Activated CD8-positive, alpha-beta T cell treated with anti-CD3 and anti-CD28 coated beads for 36 hours (primary cell): ENCODE measurements at regions not wholly inside any gene's neighbourhood (a gene's known extent, or its start where the extent isn't known, plus 50 kb on each side); places are given as distances from the start of the nearest gene placed in this dataset.

Source experiments
- ATAC-seq: fragments of 200-7000 bp; cut with Tn5 transposase; one replicate; pipeline ENCODE4 v1.10.0; 2021; ENCODE audit warnings: mild to moderate bottlenecking, moderate library complexity
- CTCF ChIA-PET: fragments of 350-600 bp; sonication (Branson Sonifier 250); formaldehyde crosslinking; loops from one replicate; lab custom pipeline; 2021; ENCODE audit warnings: antibody characterized with exemption; lab: Charles Lee
- POLR2A ChIA-PET: fragments of 350-600 bp; sonication (Branson Sonifier 250); formaldehyde crosslinking; loops from one replicate; lab custom pipeline; 2021; ENCODE audit warnings: antibody characterized with exemption; lab: Charles Lee
- DNase-seq: peaks from one replicate; pipeline ENCODE4 v3.0.0-alpha.2; 2020
- H3K27ac Mint-ChIP-seq: one replicate; pipeline ENCODE4 v1.8.0; 2021; ENCODE audit warnings: mild to moderate bottlenecking, mixed read lengths
- H3K27me3 Mint-ChIP-seq: one replicate; pipeline ENCODE4 v1.8.0; 2021; ENCODE audit warnings: mixed read lengths
- H3K36me3 Mint-ChIP-seq: one replicate; pipeline ENCODE4 v1.8.0; 2021; ENCODE audit warnings: low read depth, mixed read lengths
- H3K4me1 Mint-ChIP-seq: one replicate; pipeline ENCODE4 v1.8.0; 2021; ENCODE audit warnings: low read depth, mixed read lengths
- H3K4me3 Mint-ChIP-seq: one replicate; pipeline ENCODE4 v1.8.0; 2021; ENCODE audit warnings: mild to moderate bottlenecking, moderate library complexity, mixed read lengths
- H3K9me3 Mint-ChIP-seq: one replicate; pipeline ENCODE4 v1.8.0; 2021; ENCODE audit warnings: mixed read lengths
- intact Hi-C: fragments of 100-400 bp; cut with micrococcal nuclease; formaldehyde crosslinking; loops from one replicate; pipeline ENCODE4 v1.10.0; 2022
- TF ChIP-seq, protein P1 (sequence below): fragments of 200-600 bp; IDR thresholded peaks from one replicate; pipeline ENCODE4 v1.8.0; 2022; ENCODE audit warnings: antibody characterized with exemption, mild to moderate bottlenecking

DNA sequence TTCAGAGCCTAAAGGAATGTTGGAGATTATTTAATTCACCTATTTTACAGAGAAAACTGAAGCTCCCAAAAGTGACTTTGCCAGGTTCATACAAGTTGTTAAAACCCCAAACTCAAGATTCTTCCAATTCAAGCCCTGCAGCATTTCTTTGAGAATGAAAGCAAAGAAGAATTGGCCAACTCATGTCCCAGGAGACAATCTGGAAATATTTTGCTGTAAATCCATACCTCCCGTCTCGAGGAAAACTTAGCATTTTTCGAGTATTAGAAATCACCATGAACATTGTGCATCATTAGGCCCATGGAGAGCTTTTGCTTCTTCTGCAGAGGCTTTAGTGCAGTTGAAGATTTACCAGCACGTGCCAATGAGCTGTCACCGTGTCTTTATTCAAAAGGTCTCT lies 176.4 kb upstream of the KCNJ16 start:
- H3K36me3 Mint-ChIP-seq: no peaks in the 10 kb centered on the region
- H3K9me3 Mint-ChIP-seq: no peaks in the 10 kb centered on the region
- intact Hi-C loops: no loop called here
- no peak overlapping the region for H3K4me3 Mint-ChIP-seq
- peaks cover 2% of the 10 kb centered on the region for H3K27me3 Mint-ChIP-seq
- ATAC-seq: no peak
- H3K4me1 Mint-ChIP-seq: no peaks in the 10 kb centered on the region
- POLR2A ChIA-PET: no interaction called here
- H3K27ac Mint-ChIP-seq: no peak overlapping the region
- TF ChIP-seq, protein P1, sequence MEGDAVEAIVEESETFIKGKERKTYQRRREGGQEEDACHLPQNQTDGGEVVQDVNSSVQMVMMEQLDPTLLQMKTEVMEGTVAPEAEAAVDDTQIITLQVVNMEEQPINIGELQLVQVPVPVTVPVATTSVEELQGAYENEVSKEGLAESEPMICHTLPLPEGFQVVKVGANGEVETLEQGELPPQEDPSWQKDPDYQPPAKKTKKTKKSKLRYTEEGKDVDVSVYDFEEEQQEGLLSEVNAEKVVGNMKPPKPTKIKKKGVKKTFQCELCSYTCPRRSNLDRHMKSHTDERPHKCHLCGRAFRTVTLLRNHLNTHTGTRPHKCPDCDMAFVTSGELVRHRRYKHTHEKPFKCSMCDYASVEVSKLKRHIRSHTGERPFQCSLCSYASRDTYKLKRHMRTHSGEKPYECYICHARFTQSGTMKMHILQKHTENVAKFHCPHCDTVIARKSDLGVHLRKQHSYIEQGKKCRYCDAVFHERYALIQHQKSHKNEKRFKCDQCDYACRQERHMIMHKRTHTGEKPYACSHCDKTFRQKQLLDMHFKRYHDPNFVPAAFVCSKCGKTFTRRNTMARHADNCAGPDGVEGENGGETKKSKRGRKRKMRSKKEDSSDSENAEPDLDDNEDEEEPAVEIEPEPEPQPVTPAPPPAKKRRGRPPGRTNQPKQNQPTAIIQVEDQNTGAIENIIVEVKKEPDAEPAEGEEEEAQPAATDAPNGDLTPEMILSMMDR: no peak
- CTCF ChIA-PET: no interaction called here
- DNase-seq: no peak

DNA sequence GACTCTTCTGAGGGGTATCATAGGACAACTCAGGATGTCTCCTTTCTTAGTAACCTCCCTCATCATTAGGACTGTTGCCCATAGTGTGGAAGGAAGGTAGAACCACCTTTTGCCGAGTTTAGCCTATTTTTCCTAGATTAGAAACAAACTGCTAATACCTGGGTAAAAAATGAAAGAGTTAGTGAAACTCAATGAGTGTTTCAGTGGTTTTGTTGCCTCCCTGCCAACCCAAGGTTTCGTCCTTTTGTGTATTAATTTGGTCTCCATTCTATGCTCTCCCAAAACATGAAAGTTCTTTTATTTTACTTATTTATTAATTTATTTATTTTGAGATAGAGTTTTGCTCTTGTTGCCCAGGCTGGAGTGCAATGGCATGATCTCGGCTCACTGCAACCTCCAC lies 174.9 kb upstream of the KCNJ16 start:
- Mint-ChIP-seq H3K9me3 (no peaks in the 10 kb centered on the region), H3K36me3 (no peaks in the 10 kb centered on the region), H3K27ac (no peak overlapping the region), H3K4me1 (no peaks in the 10 kb centered on the region), H3K27me3 (peaks cover 2% of the 10 kb centered on the region), H3K4me3 (no peak overlapping the region)
- ATAC-seq (no peak), DNase-seq (no peak)
- ChIA-PET CTCF (no interaction called here), POLR2A (no interaction called here)
- intact Hi-C loops: no loop called here
- TF ChIP-seq, protein P1: no peak

- intact Hi-C loops: no loop called here
- TF ChIP-seq, protein P1: no peak
- ChIA-PET POLR2A (no interaction called here), CTCF (no interaction called here)
- Mint-ChIP-seq H3K4me1 (no peaks in the 10 kb centered on the region), H3K36me3 (no peaks in the 10 kb centered on the region), H3K9me3 (no peaks in the 10 kb centered on the region), H3K27ac (no peak overlapping the region), H3K27me3 (peaks cover 2% of the 10 kb centered on the region), H3K4me3 (no peak overlapping the region)
- ATAC-seq (no peak), DNase-seq (no peak)
These were observed 174.2 kb upstream of the KCNJ16 start for GRCh38 chr17:69900829-69901228.

- CTCF ChIA-PET: interaction anchor here (1.3 kb wide), 1 partner anchor 16 kb away, joined by 4 read pairs; no protein-coding TSS in a partner anchor
- no peaks in the 10 kb centered on the region for H3K36me3 Mint-ChIP-seq
- intact Hi-C loops: no loop called here
- no peak overlapping the region for H3K4me3 Mint-ChIP-seq
- TF ChIP-seq, protein P1: no peak
- ATAC-seq: no peak
- peaks cover 2% of the 10 kb centered on the region for H3K27me3 Mint-ChIP-seq
- no peaks in the 10 kb centered on the region for H3K4me1 Mint-ChIP-seq
- no peak for DNase-seq
- H3K9me3 Mint-ChIP-seq: no peaks in the 10 kb centered on the region
- H3K27ac Mint-ChIP-seq: no peak overlapping the region
- POLR2A ChIA-PET: no interaction called here
These were observed 168.7 kb upstream of the KCNJ16 start for GRCh38 chr17:69906306-69906705.

DNA sequence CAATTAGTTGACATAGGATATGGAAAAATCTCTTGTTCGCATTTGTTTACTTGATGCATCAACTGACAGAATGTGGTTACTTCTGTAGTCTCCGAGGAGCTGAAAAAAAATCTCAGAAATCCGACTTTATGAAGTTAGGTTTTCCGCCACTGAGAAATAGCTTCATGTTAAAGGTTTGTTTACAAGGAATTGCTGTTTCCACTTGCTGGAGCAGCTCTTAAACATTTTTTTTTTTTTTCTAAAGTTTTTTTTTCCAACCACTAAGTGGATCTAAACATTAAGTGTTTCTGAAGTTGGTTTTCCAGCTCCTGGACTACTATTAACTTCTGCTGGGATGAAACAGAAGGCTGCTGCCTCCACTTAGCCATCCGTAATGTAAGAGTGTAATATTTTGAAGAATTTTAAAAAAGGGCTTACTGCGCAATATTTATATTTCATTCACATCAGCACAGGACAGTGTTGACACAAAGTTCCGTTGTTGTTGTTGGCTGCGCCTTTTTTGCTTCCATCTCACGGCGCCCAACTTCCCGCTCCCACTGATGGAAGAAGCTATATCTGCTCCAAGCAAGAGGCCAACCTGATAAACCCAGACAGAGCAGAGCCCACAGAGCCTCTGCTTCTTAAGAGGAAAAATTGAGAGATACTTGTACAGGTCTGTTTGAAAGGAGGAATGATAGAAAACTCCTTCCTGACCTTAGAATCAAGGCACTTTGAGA lies 167.7 kb upstream of the KCNJ16 start:
- H3K27ac Mint-ChIP-seq: no peak overlapping the region
- POLR2A ChIA-PET: no interaction called here
- intact Hi-C loops: no loop called here
- no peaks in the 10 kb centered on the region for H3K36me3 Mint-ChIP-seq
- peaks cover 2% of the 10 kb centered on the region for H3K27me3 Mint-ChIP-seq
- ATAC-seq: no peak
- H3K4me1 Mint-ChIP-seq: no peaks in the 10 kb centered on the region
- DNase-seq: no peak
- H3K4me3 Mint-ChIP-seq: no peak overlapping the region
- CTCF ChIA-PET: no interaction called here
- TF ChIP-seq, protein P1: no peak
- H3K9me3 Mint-ChIP-seq: no peaks in the 10 kb centered on the region
